NCI-H1930 (cell line): ENCODE measurements at regions not wholly inside any gene's neighbourhood (a gene's known extent, or its start where the extent isn't known, plus 50 kb on each side); places are given as distances from the start of the nearest gene placed in this dataset.

Source experiments
- DNase-seq, 2 experiments: peaks; one replicate each; lab custom pipeline; 2025; lab: John Stamatoyannopoulos, UW

- no peak for DNase-seq
Observed at GRCh38 chr17:72425794-72426168, 305.0 kb downstream of the SOX9 start.

GRCh38 chr17:72426321-72426720, 305.5 kb downstream of the SOX9 start:
- no peak for DNase-seq

DNA sequence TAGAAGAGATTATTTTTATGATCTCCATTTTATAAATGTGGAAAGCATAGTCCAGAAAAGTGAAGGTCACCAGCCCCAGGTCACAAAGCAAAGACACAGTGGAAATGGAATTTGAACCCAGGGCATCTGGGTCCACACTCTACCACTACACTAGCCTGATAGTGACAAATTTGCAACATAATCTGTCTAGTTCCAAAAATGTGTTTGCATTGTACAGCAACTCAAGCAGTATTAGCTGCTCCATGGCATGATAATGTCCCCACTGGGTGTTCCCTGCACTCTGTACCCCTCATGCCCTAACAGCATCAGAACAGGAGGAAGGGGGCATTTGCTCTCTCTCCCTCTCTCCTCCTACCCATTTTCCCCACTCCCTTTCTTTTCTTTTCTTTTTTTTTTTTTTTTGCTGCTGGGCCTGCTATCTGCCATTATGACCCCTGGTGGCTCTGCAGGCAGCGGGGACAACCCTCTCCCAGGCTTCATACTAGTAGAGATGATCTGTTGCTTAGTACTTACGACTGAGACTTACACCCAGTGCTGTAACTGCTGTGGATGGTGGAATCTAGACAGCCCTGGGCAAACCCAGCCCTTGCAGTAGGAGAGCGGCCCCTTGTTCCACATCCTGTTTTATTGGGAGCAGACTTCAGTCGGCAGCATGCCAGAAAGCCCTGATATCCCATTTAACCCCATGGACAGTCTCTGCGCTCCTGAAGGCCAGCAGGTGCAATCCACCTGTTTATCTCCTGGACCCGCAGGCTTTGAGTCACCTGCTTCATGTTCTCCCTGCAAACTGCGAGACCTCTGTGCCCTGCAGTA, 306.3 kb downstream of the SOX9 start:
- DNase-seq = no peak

DNA sequence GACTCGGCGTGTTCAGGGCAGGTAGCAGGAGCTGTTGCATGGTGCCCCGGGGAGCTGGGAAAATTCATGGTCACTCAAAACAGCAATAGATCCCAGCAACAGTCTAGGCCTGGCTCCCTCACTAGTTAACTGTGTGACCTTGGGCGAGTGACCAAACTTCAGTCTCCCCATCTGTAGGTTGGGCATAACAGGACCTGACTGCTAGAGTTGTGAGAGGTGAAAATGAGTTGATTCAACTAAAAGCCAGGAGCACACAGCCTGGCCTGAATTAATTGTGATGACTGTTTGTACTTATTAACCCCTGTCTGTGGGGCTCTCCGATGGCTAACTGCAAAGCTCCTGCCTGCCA, 306.9 kb downstream of the SOX9 start:
- no peak for DNase-seq

DNA sequence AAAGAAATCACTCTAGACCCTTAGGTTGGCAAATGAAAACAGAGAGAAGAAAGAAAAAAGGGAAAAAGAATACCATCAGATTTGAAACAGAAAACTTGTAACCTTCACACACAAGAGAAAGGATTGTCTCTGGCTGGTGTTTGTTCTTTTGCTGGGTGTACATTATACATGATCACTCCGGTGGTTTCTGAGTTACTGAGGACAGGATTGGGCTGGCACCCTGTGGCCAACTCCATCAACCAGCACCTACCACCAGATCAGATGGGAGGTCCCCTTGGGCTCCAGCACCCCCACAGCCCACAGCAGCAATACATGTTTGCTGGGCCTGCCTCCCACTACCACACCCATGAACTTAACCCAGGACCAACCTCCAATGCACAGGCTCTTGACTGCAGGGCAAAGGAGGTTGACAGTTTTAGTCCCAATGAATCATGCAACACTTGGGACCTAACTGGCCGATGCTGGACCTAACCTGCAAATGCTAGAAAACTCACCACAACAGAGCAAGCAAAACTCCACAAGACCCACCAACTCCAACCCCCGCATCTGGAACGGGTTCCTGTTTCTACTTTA, 308.3 kb downstream of the SOX9 start:
- DNase-seq = no peak

DNA sequence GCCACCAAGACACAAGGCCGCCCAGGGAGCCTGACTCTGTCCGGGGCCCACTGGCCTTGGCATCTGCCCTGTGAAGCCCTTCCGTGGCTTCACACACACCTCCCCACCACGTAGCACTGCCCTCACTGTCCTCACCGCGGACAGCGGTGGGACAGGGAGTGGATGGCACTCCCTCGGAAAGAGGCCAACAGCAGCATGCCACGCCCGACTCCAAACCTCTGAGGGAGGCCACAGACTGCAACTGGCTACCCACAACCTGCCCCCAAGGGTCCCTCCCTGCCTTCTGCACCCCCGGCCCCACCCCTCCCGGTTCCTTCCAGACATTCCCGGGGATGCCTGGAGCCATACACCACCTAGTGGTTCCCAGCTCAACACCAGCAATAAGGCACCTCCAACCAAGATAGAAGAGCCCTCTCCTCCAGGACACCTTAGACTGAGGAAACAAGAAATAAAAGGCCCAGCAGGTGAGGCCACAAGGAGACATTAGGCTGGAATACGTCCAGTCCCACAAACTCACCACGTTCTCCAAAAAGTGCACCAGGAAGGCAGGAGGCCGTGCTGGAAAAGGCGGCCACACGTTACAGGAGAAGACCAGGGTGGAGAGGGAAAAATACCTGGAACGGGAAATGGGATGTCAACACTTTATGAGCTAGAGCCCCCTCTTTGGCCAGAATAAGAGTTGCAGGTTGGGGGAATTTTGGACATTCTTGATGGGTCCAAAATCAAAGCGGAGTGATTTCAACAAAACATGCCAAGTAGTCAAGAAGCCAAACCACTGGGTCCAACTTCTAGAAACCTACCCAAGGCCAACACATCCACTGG, 310.0 kb downstream of the SOX9 start:
- DNase-seq = no peak

DNA sequence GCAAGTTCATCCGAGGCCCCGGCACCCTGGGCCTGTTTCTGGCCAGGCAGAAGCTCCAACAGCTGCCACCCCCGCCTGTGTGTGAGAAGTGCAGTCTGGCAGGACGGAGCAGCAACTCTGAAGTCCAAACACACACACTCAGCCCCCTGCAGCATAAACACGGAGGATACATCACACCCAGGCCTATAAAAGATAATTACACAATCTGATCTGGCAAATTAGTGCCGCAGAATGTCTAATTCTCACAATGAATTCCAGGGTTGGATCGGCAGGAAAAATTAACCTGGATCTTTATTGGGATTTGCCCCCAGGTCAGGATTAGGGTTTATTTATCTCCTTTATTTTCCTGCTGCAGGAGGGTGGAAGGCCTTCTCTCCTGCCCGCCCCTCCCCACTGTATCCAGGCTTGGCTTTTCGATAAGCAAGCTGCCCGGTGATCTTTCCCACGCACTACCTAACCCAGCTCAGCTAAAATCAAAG, 311.4 kb downstream of the SOX9 start:
- no peak for DNase-seq

DNA sequence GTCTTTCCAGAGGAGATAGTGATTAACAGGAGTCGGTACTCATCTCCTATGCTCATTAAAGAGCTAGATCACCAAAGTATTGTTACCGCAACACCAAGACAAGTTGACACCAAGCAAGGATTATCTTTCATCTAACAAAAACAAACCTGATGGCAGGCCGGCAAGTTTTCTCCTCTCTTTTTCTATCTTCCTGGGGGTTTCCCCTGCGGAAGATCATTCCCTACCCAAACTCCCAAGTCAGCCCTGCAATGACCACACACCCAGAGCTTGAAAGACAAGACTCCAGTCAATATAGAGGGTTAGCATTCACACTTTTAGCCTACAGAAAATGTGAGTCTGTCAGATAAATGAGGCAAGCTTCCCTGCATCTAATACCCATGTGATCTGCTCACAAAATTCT, 312.1 kb downstream of the SOX9 start:
- DNase-seq = no peak

DNA sequence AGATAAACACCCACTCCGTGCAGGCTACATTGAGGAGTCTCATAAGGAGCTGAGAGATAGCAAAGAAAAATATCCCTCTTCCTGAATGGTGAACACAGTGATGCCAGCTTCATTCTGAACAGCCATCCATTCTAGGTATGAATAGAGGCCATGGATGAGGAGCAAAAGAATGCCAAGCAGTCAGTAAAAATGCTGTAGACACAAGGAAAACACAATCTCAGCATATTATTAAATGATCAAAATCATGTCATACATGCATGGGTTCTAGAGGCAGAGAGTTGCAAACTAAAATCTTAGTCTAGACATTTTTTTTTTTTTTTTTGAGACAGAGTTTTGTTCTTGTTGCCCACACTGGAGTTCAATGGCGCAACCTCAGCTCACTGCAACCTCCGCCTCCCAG, 313.0 kb downstream of the SOX9 start:
- DNase-seq = no peak

- DNase-seq = no peak
Observed at GRCh38 chr17:72434581-72434980, 313.8 kb downstream of the SOX9 start.

- DNase-seq = no peak
Observed at GRCh38 chr17:72434991-72435618, 314.3 kb downstream of the SOX9 start.

GRCh38 chr17:72438783-72439182, 318.0 kb downstream of the SOX9 start:
- DNase-seq = no peak

GRCh38 chr17:72439893-72440502, 319.2 kb downstream of the SOX9 start:
- no peak for DNase-seq

DNA sequence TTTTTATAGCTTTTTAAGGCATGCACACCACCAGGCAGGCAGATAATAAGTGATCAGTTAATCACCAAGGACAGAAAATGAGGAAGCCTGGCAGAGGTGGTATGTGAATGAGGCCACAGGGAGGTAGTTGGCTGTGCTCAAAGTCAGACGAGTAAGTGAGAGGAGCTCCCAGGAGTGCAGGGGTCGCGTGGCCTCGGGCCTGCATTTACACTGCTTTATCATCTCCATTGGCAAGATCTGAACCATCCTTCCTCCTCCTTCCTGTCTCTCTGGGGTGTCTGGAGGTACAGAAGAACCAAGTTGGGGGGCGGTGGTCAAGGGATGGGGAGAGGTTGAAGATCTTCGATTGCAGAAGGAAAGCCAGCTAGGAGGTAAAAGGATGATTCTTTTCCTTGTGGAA, 320.1 kb downstream of the SOX9 start:
- DNase-seq = no peak

DNA sequence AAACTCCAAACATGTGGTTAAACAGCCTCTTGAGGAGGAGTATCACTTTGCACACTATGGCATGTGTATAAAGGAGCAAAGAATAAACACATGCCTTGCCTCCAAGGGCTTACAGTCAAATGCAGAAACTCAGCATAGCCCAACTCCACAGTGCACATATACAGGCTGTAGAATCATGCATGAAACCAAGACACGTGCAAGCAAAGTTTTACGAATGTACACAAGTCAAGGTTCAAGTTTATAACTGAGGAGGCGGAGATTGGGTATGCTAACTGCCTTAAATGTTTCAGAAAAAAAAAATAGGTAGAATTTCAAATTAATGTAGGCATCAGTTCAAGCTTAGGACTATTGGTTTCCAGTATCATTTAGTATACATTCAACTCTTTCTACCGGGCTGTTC, 321.1 kb downstream of the SOX9 start:
- DNase-seq = no peak

- no peak for DNase-seq
Observed at GRCh38 chr17:72444517-72445054, 323.8 kb downstream of the SOX9 start.

- no peak for DNase-seq
Observed at GRCh38 chr17:72445055-72445991, 324.5 kb downstream of the SOX9 start.

DNA sequence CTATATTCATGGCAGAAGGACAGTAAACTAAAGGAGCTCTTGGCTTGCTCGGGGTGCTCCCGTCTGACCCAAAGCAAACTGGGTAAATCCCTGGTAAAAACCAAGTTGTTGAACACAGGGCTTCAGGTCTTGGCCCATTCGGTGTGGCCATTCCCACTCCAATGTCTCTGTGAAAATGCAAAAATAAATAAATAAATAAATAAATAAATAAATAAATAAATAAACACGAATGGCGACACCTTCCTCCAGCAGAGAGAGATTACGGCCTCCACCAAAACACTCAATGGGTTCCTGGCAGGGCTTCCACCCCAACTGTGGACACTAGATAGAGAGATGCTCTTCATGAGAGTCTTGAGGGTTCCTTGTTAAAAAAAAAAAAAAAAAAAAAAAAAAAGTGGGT, 325.3 kb downstream of the SOX9 start:
- no peak for DNase-seq

- no peak for DNase-seq
Observed at GRCh38 chr17:72446525-72447250, 325.9 kb downstream of the SOX9 start.

GRCh38 chr17:72447251-72447640, 326.4 kb downstream of the SOX9 start:
- no peak for DNase-seq
